Activated CD8-positive, alpha-beta memory T cell treated with anti-CD3 and anti-CD28 coated beads for 1 hour (primary cell): ENCODE measurements at regions not wholly inside any gene's neighbourhood (a gene's known extent, or its start where the extent isn't known, plus 50 kb on each side); places are given as distances from the start of the nearest gene placed in this dataset.

Source experiments
- DNase-seq, 2 donors: peaks; one replicate each; pipeline ENCODE4 v3.0.0-alpha.2; 2020; ENCODE audit warnings: low read depth in 1 of 2; ENCODE audit errors: extremely low read depth in 1 of 2

- no peak for DNase-seq
These were observed 742.7 kb downstream of the VRK1 start for GRCh38 chr14:97539884-97540283.

- no peak for DNase-seq
These were observed 746.0 kb downstream of the VRK1 start for GRCh38 chr14:97543221-97543620.

GRCh38 chr14:97543816-97544215, 746.6 kb downstream of the VRK1 start:
- no peak for DNase-seq

- no peak for DNase-seq
These were observed 747.4 kb downstream of the VRK1 start for GRCh38 chr14:97544571-97544970.

GRCh38 chr14:97546491-97547230, 749.5 kb downstream of the VRK1 start:
- no peak for DNase-seq

GRCh38 chr14:97550463-97550862, 753.3 kb downstream of the VRK1 start:
- no peak for DNase-seq

GRCh38 chr14:97554597-97554996, 757.4 kb downstream of the VRK1 start:
- no peak for DNase-seq

- DNase-seq: no peak
These were observed 767.2 kb downstream of the VRK1 start for GRCh38 chr14:97564334-97564733.

- DNase-seq: no peak
These were observed 774.0 kb downstream of the VRK1 start for GRCh38 chr14:97571201-97571600.

- no peak for DNase-seq
These were observed 774.8 kb downstream of the VRK1 start for GRCh38 chr14:97571866-97572555.

GRCh38 chr14:97572583-97573458, 775.6 kb downstream of the VRK1 start:
- DNase-seq: no peak

- no peak for DNase-seq
These were observed 778.5 kb downstream of the VRK1 start for GRCh38 chr14:97575677-97576076.

- DNase-seq: no peak
These were observed 781.9 kb downstream of the VRK1 start for GRCh38 chr14:97578982-97579548.

GRCh38 chr14:97581016-97581415, 783.8 kb downstream of the VRK1 start:
- no peak for DNase-seq

GRCh38 chr14:97582022-97582421, 784.8 kb downstream of the VRK1 start:
- DNase-seq: no peak

GRCh38 chr14:97584528-97584927, 787.3 kb downstream of the VRK1 start:
- no peak for DNase-seq

- no peak for DNase-seq
These were observed 795.3 kb downstream of the VRK1 start for GRCh38 chr14:97592341-97592980.

- DNase-seq: no peak
These were observed 797.1 kb downstream of the VRK1 start for GRCh38 chr14:97594306-97594705.

- DNase-seq: peak; percentile 43 to 44
These were observed 805.4 kb downstream of the VRK1 start for GRCh38 chr14:97602438-97603117.

GRCh38 chr14:97603201-97603600, 806.0 kb downstream of the VRK1 start:
- peak in 1 of 2 donors; percentile 17 for DNase-seq
